ENCODE measurements at regions not wholly inside any gene's neighbourhood (a gene's known extent, or its start where the extent isn't known, plus 50 kb on each side); places are given as distances from the start of the nearest gene placed in this dataset.

DNA sequence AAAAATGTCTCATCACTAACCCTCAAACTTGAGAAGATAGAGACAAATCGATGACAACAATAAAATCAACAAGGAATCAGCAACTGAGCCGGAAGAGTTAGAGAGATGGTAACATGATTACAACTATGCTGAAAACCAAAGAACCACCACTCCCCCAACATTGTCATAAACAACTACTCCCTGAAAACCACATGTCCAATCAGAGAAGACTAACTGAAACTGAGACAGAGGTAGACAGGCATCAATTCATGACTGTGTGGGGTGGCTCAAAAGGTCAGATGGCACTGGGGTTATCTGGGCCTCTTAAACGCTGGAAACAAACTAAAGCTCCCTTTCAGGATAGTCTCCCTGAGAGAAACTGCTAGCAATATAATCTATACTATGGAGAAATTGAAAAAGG lies 488.8 kb downstream of the KCTD12 start:
- TF ChIP-seq, protein P1, sequence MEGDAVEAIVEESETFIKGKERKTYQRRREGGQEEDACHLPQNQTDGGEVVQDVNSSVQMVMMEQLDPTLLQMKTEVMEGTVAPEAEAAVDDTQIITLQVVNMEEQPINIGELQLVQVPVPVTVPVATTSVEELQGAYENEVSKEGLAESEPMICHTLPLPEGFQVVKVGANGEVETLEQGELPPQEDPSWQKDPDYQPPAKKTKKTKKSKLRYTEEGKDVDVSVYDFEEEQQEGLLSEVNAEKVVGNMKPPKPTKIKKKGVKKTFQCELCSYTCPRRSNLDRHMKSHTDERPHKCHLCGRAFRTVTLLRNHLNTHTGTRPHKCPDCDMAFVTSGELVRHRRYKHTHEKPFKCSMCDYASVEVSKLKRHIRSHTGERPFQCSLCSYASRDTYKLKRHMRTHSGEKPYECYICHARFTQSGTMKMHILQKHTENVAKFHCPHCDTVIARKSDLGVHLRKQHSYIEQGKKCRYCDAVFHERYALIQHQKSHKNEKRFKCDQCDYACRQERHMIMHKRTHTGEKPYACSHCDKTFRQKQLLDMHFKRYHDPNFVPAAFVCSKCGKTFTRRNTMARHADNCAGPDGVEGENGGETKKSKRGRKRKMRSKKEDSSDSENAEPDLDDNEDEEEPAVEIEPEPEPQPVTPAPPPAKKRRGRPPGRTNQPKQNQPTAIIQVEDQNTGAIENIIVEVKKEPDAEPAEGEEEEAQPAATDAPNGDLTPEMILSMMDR (IDR thresholded peaks at IDR 0.05): no peak
- no peak for TF ChIP-seq SIN3A (IDR thresholded peaks at IDR 0.05; ENCODE audit: borderline replicate concordance, insufficient read depth, low read depth, low read length)
- no peak for TF ChIP-seq POLR2AphosphoS5 (IDR thresholded peaks at IDR 0.05; ENCODE audit: low read depth, low read length)

Measured in Panc1 (cell line).